IMR-90 (cell line): ENCODE measurements at regions not wholly inside any gene's neighbourhood (a gene's known extent, or its start where the extent isn't known, plus 50 kb on each side); places are given as distances from the start of the nearest gene placed in this dataset.

Source experiments
- ATAC-seq: fragments of 200-7000 bp; cut with Tn5 transposase; 2 replicates; pipeline ENCODE4 v1.9.1; 2020; ENCODE audit warnings: low read depth, mild to moderate bottlenecking, moderate library complexity
- BruUV-seq: library from RNA; stranded (reverse); fragments of 400-500 nt; replicated peaks from 2 replicates; lab custom pipeline; 2021; lab: Mats Ljungman, UMichigan
- CTCF ChIA-PET: fragments of 300-600 bp; formaldehyde crosslinking; extraction: SDS; loops from one replicate; lab custom pipeline; 2021; ENCODE audit warnings: antibody characterized with exemption; lab: Yijun Ruan, JAX
- POLR2A ChIA-PET: fragments of 300-600 bp; sonication (Branson Sonifier 250); formaldehyde crosslinking; loops from one replicate; lab custom pipeline; 2022; ENCODE audit warnings: antibody characterized with exemption; ENCODE audit not compliant: unreplicated experiment; lab: Charles Lee
- DNase-seq: peaks from one replicate; pipeline ENCODE4 v3.0.0; 2013
- H2AFZ ChIP-seq: replicated peaks from 2 replicates; pipeline ENCODE3; 2013; ENCODE audit warnings: low read length, mild to moderate bottlenecking; ENCODE audit not compliant: poor library complexity
- H2AK5ac ChIP-seq: 2 replicates; pipeline ENCODE4 v1.6.1; 2013; ENCODE audit warnings: low read depth, low read length, inconsistent platforms
- H2AK9ac ChIP-seq: replicated peaks from 2 replicates; pipeline ENCODE3; 2013; ENCODE audit warnings: mild to moderate bottlenecking, low read depth, low read length, moderate library complexity; ENCODE audit not compliant: poor library complexity
- H2BK120ac ChIP-seq: 2 replicates; pipeline ENCODE4 v1.6.1; 2013; ENCODE audit warnings: low read depth, low read length, inconsistent platforms
- H2BK15ac ChIP-seq: 3 replicates; pipeline ENCODE4 v1.6.1; 2013; ENCODE audit warnings: low read depth, low read length, inconsistent platforms
- H2BK20ac ChIP-seq: 2 replicates; pipeline ENCODE4 v1.6.1; 2013; ENCODE audit warnings: low read depth, mild to moderate bottlenecking, inconsistent platforms, low read length, moderate library complexity
- H2BK5ac ChIP-seq: 2 replicates; pipeline ENCODE4 v1.6.1; 2013; ENCODE audit warnings: mild to moderate bottlenecking, low read depth, low read length, inconsistent platforms; ENCODE audit not compliant: poor library complexity, severe bottlenecking
- H3K14ac ChIP-seq: replicated peaks from 2 replicates; pipeline ENCODE4 v1.6.1; 2013; ENCODE audit warnings: low read depth, low read length, inconsistent platforms
- H3K18ac ChIP-seq: 2 replicates; pipeline ENCODE4 v1.6.1; 2013; ENCODE audit warnings: low read depth, low read length, control low read depth
- H3K23ac ChIP-seq: 2 replicates; pipeline ENCODE4 v1.6.1; 2013; ENCODE audit warnings: low read depth, low read length, inconsistent platforms
- H3K27ac ChIP-seq: 2 replicates; pipeline ENCODE4 v1.5.1; 2013; ENCODE audit warnings: mild to moderate bottlenecking, control low read depth, low read length; ENCODE audit not compliant: insufficient read depth
- H3K27me3 ChIP-seq: 2 replicates; pipeline ENCODE4 v1.6.1; 2013; ENCODE audit warnings: low read length; ENCODE audit not compliant: control insufficient read depth, insufficient read depth
- H3K36me3 ChIP-seq: 2 replicates; pipeline ENCODE4 v1.6.1; 2013; ENCODE audit warnings: low read length, mixed read lengths; ENCODE audit not compliant: control insufficient read depth, insufficient read depth
- H3K4ac ChIP-seq: 2 replicates; pipeline ENCODE4 v1.6.1; 2013; ENCODE audit warnings: low read depth, low read length, inconsistent platforms
- H3K4me1 ChIP-seq: 2 replicates; pipeline ENCODE4 v1.6.1; 2013; ENCODE audit warnings: low read length, mixed read lengths; ENCODE audit not compliant: control insufficient read depth, insufficient read depth
- H3K4me2 ChIP-seq: 2 replicates; pipeline ENCODE4 v1.6.1; 2013; ENCODE audit warnings: low read depth, mild to moderate bottlenecking, control low read depth, low read length, moderate library complexity
- H3K4me3 ChIP-seq: 2 replicates; pipeline ENCODE4 v1.5.1; 2013; ENCODE audit warnings: low read depth, mild to moderate bottlenecking, control low read depth, low read length, moderate library complexity; ENCODE audit not compliant: insufficient read depth
- H3K56ac ChIP-seq: 2 replicates; pipeline ENCODE4 v1.6.1; 2013; ENCODE audit warnings: low read length, inconsistent platforms; ENCODE audit not compliant: insufficient read depth; ENCODE audit errors: extremely low read depth
- H3K79me1 ChIP-seq, 2 experiments: 2 replicates each; pipeline ENCODE4 v1.6.1; 2013; ENCODE audit warnings: low read length in 2 of 2, inconsistent platforms in 1 of 2, low read depth in 1 of 2
- H3K9ac ChIP-seq: 2 replicates; pipeline ENCODE4 v1.6.1; 2013; ENCODE audit warnings: low read depth, low read length, control low read depth
- H3K9me1 ChIP-seq: 2 replicates; pipeline ENCODE4 v1.6.1; 2013; ENCODE audit warnings: low read length, inconsistent platforms; ENCODE audit not compliant: insufficient read depth
- H3K9me3 ChIP-seq: 2 replicates; pipeline ENCODE4 v1.6.1; 2013; ENCODE audit warnings: low read length; ENCODE audit not compliant: control insufficient read depth, insufficient read depth
- H4K20me1 ChIP-seq: 2 replicates; pipeline ENCODE4 v1.6.1; 2013; ENCODE audit warnings: low read length, inconsistent platforms; ENCODE audit not compliant: insufficient read depth
- H4K5ac ChIP-seq: 2 replicates; pipeline ENCODE4 v1.6.1; 2013; ENCODE audit warnings: mild to moderate bottlenecking, low read depth, low read length, control low read depth
- H4K8ac ChIP-seq, 2 experiments: 2 replicates each; pipeline ENCODE4 v1.6.1; 2013; ENCODE audit warnings: low read depth in 2 of 2, low read length in 2 of 2, control low read depth in 1 of 2, inconsistent platforms in 1 of 2
- H4K91ac ChIP-seq: 2 replicates; pipeline ENCODE4 v1.6.1; 2013; ENCODE audit warnings: low read depth, low read length, inconsistent platforms; ENCODE audit not compliant: insufficient read depth
- CEBPB ChIP-seq: IDR thresholded peaks from 2 replicates; pipeline ENCODE4 v1.6.1; 2012; ENCODE audit warnings: low read depth, low read length, improper control_type of control experiment
- MAFK ChIP-seq: IDR thresholded peaks from 2 replicates; pipeline ENCODE4 v1.6.1; 2012; ENCODE audit warnings: low read depth, low read length, improper control_type of control experiment
- WGBS, 2 experiments: methylation state at CpG; one replicate each; pipeline versions ENCODE4 v1.1.5 to v1.1.7; 2013; ENCODE audit warnings: missing lambda C conversion rate in 2 of 2; ENCODE audit not compliant: insufficient read length in 1 of 2; ENCODE audit errors: extremely low coverage in 2 of 2; 5-methylcytosine and 5-hydroxymethylcytosine counted together
- dilution Hi-C: fragments of 300-500 bp; cut with HindIII; formaldehyde crosslinking; loops from one replicate; pipeline ENCODE4 v1.14.3; 2018; ENCODE audit warnings: low sequenced_read_pairs; ENCODE audit not compliant: unreplicated experiment
- in situ Hi-C: fragments of 300-500 bp; cut with MboI; formaldehyde crosslinking; loops from 3 replicates; pipeline ENCODE4 v1.14.3; 2019; ENCODE audit warnings: low sequenced_read_pairs, inconsistent platforms, mixed read lengths
- intact Hi-C: fragments of 100-400 bp; cut with micrococcal nuclease; formaldehyde crosslinking; loops from 2 replicates; pipeline ENCODE4 v1.10.0; 2022
- TF ChIP-seq, protein P1 (sequence below): fragments of 150-350 bp; IDR thresholded peaks from 2 replicates; pipeline ENCODE4 v1.6.1; 2017; ENCODE audit warnings: mild to moderate bottlenecking, antibody characterized with exemption, low read length, low read depth

DNA sequence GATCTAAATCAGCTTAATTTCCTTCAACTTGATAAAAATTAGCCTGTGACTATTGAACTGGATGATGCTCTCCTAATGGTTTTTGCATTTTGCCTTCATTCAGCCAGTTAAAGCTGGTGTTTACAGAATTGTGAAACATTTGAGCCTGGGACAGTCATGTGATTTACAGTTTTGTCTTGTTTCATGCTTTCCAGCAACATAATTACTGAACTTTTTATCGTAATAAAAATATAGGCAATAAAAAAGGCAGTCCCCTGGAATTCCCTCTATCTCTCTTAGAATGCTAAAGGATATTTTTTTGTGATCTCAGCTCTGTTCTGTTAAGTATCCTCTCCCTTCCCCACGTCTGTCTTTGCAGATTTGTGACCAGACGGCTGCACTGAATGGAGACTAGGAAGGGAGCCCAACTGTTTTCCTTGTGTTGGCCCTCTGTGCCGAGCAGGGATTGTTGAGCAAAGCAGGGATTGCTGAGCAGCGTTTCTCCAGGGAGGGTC lies 70.3 kb upstream of the RGL1 start:
- peak; percentile 71 for ATAC-seq
- Histone ChIP-seq H4K91ac (no peak overlapping the region), H3K27me3 (no peaks in the 10 kb centered on the region), H3K27ac (peak overlapping the region; percentile 89; the same call in 1 of the 2 replicates), H2AK9ac (no peak overlapping the region), H3K4me1 (peaks cover 9% of the 10 kb centered on the region), H3K18ac (peak overlapping the region; percentile 63; the same call in 1 of the 2 replicates), H3K23ac (no peak overlapping the region), H3K4ac (no peak overlapping the region), H3K14ac (no peak overlapping the region), H4K8ac (peak overlapping the region in 1 of 2 experiments; percentile 61; a peak in 1 of 4 replicates), H2AK5ac (no peak overlapping the region; the same call in 1 of the 2 replicates), H3K4me3 (no peak overlapping the region), H2BK15ac (no peak overlapping the region), H3K9me1 (peaks cover 2% of the 10 kb centered on the region; the same call in 1 of the 2 replicates), H4K5ac (no peak overlapping the region; the same call in 1 of the 2 replicates), H3K56ac (no peak overlapping the region), H2BK120ac (no peak overlapping the region; the same call in 1 of the 2 replicates), H2AFZ (no peak overlapping the region), H2BK20ac (no peak overlapping the region), H3K36me3 (no peaks in the 10 kb centered on the region), H3K9me3 (no peaks in the 10 kb centered on the region), H3K9ac (peak overlapping the region; percentile 54; the same call in 1 of the 2 replicates), H4K20me1 (no peaks in the 10 kb centered on the region), H2BK5ac (no peak overlapping the region), H3K79me1 (peaks cover 0 to 2% of the 10 kb centered on the region in 2 experiments; a peak in 1 of 4 replicates), H3K4me2 (peak overlapping the region; percentile 70)
- ChIA-PET POLR2A (no interaction called here), CTCF (no interaction called here)
- in situ Hi-C loops, result no loop called here
- dilution Hi-C loops, result no loop called here
- BruUV-seq, result no TSS peak
- TF ChIP-seq, protein P1, sequence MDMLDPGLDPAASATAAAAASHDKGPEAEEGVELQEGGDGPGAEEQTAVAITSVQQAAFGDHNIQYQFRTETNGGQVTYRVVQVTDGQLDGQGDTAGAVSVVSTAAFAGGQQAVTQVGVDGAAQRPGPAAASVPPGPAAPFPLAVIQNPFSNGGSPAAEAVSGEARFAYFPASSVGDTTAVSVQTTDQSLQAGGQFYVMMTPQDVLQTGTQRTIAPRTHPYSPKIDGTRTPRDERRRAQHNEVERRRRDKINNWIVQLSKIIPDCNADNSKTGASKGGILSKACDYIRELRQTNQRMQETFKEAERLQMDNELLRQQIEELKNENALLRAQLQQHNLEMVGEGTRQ, result peak; percentile 27; the same call in 1 of the 2 replicates
- TF ChIP-seq CEBPB, result peak; percentile 75
- no peak for TF ChIP-seq MAFK
- intact Hi-C loops, result no loop called here
- no CpG with 5 or more reads among the region's 5 CpGs for WGBS, 2 experiments
- DNase-seq, result peak; percentile 48
